Islet precursor cell (in vitro differentiated cells): ENCODE measurements at regions not wholly inside any gene's neighbourhood (a gene's known extent, or its start where the extent isn't known, plus 50 kb on each side); places are given as distances from the start of the nearest gene placed in this dataset.
A peak's percentile ranks its signal among the peaks of the same experiment; 100 is the strongest.

Source experiments
- DNase-seq: peaks from one replicate; pipeline ENCODE4 v3.0.0-alpha.2; 2018

DNA sequence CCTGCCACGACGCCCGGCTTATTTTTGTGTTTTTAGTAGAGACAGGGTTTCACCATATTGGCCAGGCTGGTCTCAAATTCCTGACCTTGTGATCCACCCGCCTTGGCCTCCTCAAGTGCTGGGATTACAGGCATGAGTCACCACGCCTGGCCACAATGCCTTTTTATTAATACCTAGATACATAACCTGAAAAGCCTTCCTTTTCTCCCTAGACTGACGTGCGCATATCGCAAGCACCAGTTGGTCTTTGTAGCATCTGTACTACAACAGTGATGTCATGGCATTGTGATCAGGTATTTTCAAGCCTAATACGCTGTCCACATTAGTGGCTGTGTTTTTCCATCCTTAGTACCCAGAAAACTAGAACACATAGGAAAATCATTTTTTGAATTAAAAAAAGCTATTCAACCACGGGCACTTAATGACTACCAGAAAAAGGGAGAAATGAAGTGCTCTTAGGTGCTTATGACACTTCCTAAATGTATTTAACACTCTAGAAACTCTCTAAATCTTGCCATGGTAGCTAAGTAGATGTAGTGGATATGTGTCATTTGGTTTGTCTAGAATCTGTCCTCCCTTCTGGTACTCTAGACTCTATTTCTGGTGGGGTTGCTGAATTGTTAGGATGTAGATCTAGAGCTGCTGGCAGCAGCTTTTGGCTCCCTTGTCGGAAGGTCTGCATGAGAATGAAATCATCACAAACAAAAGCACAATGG lies 707.8 kb downstream of the STIM2 start:
- DNase-seq, result no peak

DNA sequence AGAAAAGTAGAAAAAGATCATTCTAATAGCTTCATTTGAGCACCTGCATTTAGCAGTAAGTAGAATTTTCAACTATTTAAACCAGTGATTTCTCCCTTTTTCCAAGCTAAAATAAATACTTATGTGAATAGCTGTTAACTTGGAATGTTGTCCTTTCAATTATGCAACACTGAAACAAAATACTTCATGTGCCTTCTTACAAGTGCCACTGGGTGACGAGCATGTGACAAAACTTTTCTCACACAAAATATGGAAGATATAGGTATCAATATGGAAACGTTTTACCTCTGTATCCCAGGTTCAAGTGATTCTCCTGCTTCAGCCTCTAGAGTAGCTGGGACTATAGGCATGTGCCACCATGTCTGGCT lies 708.3 kb downstream of the STIM2 start:
- DNase-seq, result no peak

DNA sequence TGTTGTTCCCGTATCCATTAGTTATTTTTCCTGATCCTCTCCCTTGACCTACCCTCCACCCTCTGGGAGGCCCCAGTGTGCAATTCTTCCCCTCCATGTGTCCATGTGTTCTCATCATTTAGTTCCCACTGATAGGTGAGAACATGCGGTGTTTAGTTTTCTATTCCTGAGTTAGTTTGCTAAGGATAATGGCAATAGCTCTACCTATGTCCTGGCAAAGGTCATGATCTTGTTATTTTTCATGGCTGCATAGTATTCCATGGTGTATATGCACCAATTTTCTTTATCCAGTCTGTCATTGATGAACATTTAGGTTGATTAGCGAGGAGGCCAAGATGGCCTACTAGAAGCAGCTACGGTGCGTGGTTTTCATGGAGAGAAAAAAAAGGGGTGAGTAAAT lies 714.1 kb downstream of the STIM2 start:
- no peak for DNase-seq

DNA sequence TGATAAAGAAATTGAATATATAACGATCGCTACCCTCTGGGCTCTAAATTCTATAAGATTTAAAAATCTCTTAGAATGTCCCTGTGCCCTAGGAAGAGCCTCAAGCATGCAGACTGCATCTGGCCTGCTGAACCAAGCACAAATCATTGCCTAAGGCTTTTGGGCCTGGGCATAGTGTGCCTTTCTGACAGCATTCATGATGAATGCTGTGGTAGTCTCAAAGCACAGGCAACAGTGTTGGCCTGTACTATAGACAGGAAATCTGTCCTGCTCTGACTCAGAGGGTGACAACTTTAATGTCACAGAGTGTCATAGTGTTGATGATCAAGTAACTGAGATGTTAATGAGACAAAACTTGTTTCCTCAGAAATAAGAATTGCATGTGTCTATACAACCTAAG lies 717.3 kb downstream of the STIM2 start:
- peak; percentile 60 for DNase-seq

DNA sequence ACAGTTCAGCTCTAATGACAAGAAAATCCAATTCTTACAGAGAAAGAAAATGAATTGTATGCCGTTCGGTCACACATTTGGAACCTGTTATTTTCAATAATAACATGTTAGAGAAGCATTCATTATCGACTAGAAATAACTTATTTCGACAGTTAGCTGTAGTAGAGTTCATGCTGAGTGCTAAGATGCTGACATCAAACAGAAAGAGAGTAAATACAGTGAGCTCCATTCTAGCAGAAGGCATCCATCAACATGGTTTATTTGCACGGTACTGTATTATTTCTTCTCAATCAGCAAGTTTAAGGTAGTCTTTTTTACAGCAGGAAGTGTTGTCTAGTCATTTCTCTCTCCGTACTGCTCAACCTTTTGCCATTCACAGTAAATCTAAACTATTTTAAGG lies 732.1 kb downstream of the STIM2 start:
- no peak for DNase-seq

DNA sequence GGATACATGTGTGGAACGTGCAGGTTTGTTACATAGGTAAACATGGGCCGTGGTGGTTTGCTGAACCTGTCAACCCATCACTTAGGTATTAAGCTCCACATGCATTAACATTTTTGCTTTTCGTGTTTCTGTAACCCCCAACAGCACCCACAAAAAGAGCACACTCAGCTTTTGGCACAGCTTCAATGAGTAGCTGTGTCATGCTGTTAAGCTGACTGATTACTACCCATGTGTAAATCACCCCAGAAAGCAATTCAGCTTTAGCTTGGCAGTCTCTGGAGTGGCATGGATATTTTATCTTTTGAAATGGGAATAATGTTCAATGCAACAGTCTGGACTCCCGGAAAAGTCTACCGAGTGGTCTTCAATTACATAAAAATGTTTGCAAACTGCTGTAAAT lies 734.3 kb downstream of the STIM2 start:
- no peak for DNase-seq

DNA sequence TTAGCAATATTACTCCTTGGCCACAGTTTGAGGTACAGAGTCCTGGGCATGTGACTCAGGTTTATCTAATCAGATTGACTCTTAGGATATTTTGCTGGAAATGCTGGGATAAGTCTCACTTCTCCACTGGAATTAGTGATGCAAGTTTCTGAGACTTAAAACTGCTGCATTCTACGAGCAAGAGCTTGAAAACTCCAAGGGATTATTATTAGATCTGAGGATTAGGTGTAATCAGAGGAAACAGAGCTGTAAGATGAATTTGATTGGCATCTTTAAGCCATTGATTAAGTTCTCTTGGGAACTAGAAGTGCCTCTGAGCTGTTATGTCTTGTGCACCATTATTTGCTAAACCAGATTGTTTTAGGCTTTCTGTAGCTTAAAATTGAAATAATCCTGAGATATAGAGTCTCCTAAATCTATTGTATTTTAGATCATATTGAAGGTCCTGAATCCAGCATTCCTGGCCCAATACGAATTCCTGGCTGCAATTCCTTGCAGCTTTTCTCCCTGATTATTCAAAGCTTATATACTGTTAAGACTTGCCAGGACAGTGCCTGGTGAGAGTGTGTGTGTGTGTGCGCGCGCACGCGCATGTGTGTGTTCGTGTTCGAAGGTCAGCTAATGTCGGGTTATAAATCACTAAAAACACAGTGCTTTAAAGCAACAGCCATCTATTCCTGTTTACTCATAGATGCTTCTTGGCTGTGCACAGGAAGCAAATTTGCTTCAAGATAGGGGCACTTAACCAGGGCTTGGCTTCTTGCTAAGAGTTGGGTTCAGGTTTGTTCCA lies 735.1 kb downstream of the STIM2 start:
- DNase-seq, result no peak

DNA sequence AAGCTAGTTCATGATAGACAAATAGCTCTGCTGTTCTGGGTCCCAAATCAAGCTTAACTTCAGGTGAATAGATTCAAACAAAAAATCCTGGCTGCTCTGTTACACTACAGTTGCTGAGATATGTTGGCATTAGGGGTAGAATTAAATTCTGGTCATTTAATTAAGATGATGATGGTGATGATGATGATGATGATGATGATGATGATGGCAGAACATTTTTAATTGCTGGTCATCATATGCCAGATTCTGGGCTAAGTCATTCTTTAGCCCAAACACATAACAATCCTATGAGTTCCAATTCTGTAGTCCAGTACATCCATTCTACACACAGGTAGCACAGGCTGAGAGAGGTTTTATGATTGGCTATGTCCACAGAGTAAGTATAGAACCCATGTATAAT lies 741.5 kb downstream of the STIM2 start:
- no peak for DNase-seq

DNA sequence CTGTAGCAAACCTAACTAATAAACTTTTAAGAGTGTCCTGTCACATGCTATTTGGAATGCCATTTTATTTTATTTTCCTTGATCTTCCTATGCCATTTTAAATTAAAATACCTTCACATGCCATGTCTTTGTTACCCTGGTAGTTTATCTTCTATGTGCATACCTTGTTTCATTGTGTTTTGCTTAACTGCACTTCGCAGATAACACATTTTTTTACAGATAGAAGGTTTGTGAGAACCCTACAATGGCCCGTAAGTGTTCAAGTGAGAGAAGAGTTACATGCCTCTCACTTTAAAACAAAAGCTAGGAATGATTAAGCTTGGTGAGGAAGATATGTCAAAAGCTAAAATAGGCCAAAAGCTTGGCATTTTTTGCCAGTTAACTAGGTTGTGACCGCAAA lies 744.1 kb downstream of the STIM2 start:
- no peak for DNase-seq

DNA sequence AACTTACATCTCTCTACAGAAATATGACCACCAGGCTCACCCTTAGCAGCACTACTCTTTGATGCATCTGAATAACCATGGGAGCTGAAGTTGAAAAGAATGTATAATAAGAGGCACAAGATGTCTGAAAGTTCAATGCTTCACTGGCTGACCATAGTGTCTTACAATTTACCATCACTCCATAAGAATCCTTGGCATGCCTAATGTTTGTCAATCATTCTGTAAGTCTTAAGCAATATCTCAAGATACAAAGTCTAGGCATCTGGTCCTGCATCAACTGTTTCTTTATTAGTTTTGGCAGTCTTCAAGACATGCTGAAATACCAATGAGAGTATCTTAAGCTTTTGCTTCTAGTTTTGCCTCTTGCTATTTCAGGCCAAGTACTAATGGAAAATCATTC lies 755.5 kb downstream of the STIM2 start:
- no peak for DNase-seq

DNA sequence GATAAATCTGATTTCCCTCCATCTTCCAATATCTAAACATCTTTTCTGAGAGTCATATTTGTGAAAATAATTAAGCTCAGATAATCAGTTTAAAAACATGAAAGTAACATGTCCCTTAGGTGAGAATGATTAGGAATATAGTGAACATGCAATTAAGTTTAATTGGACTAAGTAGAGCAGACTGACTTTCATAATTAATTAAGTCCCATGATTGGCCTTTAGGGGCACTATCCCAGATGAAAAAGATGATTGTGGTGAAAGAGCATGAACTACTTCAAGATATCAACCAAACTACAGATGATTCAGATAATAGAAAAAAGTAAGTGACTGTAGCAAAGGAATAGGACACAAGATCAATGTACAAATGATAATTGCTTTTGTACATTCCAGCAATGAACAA lies 758.8 kb downstream of the STIM2 start:
- DNase-seq, result no peak

DNA sequence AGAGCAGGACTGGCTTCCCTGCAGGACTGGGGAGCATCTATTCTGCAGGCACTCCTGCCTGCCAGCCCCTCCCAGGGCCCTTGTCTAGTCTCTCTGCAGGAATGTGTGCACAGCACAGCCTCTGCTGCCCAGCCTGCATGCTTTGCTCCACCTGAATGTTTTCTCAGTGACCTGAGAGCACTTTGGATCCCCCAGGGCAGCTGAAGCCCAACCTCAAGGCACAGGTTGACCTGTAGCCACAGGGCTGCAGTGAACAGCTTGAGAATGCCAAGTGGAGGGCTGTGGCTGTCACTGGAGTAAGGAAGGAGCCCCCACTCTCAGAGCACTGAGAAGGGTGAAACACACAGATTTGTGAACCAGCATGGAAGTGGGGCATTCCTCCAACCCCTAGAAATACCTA lies 760.2 kb downstream of the STIM2 start:
- peak; percentile 71 for DNase-seq

DNA sequence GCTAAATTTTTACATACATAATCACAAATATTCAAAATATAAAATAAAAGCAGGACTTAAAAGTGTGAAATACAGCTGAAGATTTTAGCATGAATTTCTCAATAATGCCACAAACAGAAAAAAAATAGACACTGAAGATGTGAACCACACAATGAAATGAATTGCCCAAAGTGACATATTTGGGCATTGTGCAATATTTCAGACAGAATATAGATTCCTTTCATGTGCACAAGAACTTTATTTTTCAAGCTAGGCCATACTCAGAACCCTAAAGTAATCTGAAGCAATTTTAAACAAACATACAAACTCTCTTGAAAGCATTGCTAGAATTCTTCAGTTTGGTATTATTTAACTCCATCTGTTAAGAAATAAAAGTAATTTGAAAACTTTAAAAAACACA lies 764.1 kb downstream of the STIM2 start:
- no peak for DNase-seq

DNA sequence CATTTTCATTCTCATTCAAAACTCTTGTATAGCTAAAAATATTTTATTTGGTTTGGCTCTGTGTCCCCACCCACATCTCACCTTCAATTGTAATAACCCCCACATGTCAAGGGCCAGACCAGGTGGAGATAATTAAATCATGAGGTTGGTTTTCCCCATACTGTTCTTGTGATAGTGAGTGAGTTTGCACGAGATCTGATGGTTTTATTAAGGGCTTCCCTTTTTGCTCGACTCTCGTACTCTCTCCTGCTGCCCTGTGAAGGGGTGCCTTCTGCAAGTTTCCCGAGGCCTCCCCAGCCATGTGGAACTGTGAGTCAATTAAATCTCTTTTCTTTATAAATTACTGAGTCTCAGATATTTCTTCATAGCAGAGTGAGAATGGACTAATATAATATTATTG lies 768.0 kb downstream of the STIM2 start:
- DNase-seq, result no peak

DNA sequence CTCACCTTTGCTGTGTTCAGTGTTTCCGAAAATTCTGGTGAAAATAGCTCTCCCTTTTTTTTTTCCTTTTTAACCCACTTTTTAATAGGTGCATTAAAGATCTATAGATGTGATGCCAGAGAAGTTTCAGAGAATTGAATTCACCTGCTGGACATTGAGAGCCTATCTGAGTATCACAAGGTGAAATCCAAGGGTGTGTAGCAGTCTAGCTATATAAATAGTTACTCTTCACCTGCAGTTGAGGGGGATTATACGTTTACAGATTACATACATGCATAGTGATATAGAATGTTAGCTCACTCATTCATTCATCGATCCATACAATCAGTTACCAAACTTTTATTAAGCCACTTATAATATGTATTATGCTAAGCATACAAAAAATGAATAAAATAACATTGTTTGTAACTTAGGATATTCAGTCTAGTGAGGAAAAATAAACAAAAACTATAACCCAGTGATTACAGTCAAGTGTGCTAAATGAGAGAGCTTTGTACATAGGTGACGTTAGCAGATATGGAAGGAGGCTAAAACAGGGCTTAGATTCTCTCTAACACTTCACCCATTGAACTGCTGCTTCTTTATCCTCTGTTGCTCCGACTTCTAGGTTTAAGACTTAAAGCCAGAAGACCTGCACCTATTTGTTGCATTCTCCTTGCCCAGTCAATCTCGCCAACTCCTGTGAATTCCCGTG lies 769.0 kb downstream of the STIM2 start:
- no peak for DNase-seq

DNA sequence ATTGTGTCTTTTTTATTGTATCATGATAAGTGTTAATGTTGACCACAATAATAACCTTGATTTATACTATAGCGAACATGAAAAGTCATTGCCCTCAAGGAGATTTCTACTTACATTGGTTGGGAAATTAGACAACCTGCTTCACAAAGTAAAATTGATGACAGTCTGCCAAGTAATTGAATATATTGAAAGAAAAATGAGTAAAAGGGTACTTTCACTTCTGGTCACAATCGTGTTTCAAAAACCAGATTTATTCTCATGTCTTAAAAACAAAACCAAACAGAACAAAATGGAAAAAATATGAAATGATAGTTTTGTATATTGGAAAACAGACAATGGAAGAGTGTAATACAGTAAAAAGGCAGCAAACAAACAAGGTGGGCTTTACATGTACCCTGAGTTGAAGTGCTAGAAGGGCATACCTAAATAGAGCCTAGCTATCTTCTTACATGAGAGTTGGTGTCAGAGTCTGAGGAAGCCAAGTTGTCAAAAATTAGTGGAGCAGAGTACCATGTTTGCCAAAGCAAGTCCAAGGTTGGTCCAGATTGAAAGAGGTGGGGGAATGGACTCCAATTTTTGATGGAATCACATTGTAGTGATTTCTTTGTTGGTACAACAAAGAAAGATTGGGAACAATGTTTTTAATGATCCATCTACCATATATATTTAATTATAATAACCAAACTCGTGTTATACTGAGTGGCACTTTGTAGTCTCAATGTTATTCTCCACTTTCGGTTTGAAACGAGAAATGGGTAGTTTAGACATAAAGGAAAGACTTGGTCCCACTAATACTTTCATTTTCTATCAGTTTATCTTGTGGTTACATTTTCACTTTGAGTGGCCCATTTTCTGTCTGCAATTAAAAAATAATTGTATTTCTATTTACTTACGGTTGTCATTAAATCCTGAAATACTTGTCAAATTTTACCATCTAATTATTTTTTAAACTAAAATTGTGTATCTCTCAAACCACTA lies 775.6 kb downstream of the STIM2 start:
- DNase-seq, result no peak

DNA sequence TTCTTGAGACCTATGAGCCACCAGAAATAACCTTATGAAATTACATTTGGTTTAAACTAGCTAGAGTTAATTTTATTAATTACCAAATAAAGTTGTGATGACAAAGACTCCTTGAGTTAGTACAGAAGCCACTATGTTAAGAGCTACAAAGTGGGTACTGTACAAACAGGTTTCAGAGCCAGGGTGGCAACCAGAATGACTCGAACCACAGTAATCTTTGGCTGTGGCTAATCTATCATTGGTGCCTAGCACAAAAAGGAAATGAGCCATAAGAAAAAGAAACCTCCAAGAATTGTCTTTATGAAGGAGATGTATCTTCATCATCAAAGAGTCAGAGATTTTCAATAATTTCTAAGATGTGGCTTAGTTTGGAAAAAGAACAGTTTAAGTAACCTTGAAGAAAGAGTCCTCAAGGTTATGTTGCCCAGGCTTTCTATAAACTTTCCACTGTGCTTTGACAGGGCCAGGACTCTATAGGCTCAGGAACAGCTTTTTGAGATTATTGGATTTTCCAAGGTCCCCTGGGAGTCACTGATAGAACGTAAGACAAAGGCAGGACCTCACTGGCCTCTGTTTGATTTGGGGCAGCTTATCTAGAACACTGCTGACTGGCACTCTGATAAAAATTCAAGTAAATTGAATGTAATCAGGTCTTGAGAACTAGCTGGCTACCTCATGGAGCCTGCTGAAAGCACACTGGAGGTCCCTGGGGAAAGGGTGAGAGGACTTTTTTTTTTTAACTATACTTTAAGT lies 777.7 kb downstream of the STIM2 start:
- DNase-seq, result no peak

DNA sequence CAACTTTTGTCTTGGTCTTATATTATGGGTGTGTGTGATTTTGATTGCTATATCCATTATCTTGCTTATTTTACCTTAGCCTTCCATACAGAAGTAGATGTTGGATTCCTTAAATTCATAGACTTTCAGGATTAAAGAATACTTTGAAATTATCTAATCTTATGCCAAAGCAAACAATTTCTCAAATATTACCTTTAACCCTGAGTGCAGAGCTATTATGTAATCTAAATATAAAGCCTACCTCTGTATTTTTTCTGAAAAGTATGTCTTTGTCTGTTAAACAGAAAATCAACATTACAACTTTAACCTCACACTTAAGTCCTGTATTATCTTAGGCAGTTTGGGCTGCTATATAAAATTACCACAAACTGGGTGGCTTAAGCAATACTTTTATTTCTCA lies 782.5 kb downstream of the STIM2 start:
- no peak for DNase-seq

DNA sequence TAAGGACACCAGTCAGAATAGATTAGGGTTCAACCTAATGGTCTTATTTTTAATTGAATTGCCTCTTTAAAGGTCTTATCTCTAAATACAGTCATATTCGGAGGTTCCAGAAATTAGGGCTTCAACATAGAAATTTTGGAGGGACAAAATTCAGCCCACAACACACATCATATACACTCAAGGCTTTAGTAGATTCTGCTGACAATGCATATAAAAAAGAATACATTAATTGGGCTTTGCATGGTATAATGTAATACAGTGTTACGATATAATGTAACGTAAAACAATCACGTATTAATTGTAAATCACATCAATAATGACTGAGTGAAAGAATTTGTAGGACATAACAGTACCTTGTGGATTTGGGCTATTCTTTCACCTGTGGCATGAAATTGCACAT lies 787.8 kb downstream of the STIM2 start:
- DNase-seq, result no peak

DNA sequence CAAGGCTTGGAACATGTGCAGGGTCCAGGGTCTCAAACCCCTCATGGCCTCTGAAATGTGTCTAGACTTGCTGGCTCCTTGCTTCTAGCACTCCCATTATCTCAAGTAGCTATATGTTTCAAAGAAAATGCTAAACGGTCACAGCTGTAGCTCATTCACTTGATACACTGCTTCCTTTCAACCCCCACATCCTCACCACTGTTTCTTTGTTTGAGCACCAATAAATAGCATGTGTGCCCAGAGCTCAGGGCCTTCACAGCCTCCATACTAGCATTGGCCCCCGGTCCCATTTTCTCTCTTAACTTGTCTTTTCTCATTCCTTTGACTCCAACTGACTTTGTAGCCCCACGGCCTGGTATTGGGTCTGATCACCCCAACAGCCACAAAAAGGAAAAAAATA lies 801.8 kb downstream of the STIM2 start:
- DNase-seq, result no peak

DNA sequence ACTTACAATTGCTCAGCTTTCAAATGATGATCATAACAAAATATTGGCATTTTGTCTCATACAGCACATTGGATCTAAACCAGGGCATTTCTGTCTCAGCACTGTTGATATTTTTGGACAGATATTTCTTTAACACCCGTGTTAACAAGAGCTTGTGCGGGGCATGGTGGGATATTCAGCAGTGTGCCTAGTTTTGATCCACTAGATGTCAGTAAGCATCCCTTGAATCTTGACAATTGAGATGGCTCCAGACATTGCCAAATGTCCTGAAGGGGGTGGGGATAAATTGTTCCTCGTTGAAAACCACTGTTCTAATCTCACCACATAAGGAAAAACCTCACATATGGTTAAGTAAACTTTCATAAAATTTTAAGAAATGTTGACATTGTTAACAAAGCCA lies 806.3 kb downstream of the STIM2 start:
- DNase-seq, result no peak

DNA sequence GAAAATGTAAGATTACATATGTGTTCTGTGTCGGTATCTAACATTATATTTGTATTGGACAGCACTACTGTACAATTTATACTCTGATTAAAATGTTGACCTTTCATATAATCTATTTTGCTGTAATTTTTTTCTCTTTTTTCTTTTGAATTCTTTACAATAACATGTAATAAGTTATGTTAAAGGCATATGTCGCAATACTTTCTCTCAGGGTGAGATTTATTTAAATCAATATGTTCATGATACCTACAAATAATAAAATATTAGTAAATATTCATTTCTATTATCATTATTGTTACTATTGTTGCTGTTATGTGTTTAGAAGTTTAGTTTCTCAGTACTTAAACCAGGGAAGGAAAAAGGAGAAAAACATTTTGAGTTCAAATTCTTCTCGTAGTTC lies 807.4 kb downstream of the STIM2 start:
- DNase-seq, result no peak
